ENCODE measurements at regions not wholly inside any gene's neighbourhood (a gene's known extent, or its start where the extent isn't known, plus 50 kb on each side); places are given as distances from the start of the nearest gene placed in this dataset.

GRCh38 chr14:27484633-27485032, 886.8 kb upstream of the NOVA1 start:
- H3K4me3 ChIP-seq (ENCODE audit: low read length) = no peak overlapping the region
- DNase-seq (ENCODE audit: low read depth) = no peak
- no peak for TF ChIP-seq CTCF (IDR thresholded peaks at IDR 0.05; ENCODE audit: insufficient read depth, low read depth, low read length, missing control alignments)

- no peak for TF ChIP-seq CTCF (IDR thresholded peaks at IDR 0.05; ENCODE audit: insufficient read depth, low read depth, low read length, missing control alignments)
- no peak overlapping the region for H3K4me3 ChIP-seq (ENCODE audit: low read length)
- no peak for DNase-seq (ENCODE audit: low read depth)
Observed at GRCh38 chr14:27485193-27485592, 887.4 kb upstream of the NOVA1 start.

- H3K4me3 ChIP-seq (ENCODE audit: low read length) = no peak overlapping the region
- no peak for TF ChIP-seq CTCF (IDR thresholded peaks at IDR 0.05; ENCODE audit: insufficient read depth, low read depth, low read length, missing control alignments)
- DNase-seq (ENCODE audit: low read depth) = no peak
Observed at GRCh38 chr14:27506272-27506671, 908.4 kb upstream of the NOVA1 start.

GRCh38 chr14:27528328-27528727, 930.5 kb upstream of the NOVA1 start:
- peak; percentile 61 for DNase-seq (ENCODE audit: low read depth)
- peak; percentile 69 for TF ChIP-seq CTCF (IDR thresholded peaks at IDR 0.05; ENCODE audit: insufficient read depth, low read depth, low read length, missing control alignments)
- H3K4me3 ChIP-seq (ENCODE audit: low read length) = no peak overlapping the region

GRCh38 chr14:27536748-27537147, 938.9 kb upstream of the NOVA1 start:
- no peak overlapping the region for H3K4me3 ChIP-seq (ENCODE audit: low read length)
- TF ChIP-seq CTCF (IDR thresholded peaks at IDR 0.05; ENCODE audit: insufficient read depth, low read depth, low read length, missing control alignments) = no peak
- DNase-seq (ENCODE audit: low read depth) = no peak

GRCh38 chr14:27546111-27546510, 948.3 kb upstream of the NOVA1 start:
- no peak for TF ChIP-seq CTCF (IDR thresholded peaks at IDR 0.05; ENCODE audit: insufficient read depth, low read depth, low read length, missing control alignments)
- no peak for DNase-seq (ENCODE audit: low read depth)
- H3K4me3 ChIP-seq (ENCODE audit: low read length) = no peak overlapping the region

GRCh38 chr14:27553790-27554189, 956.0 kb upstream of the NOVA1 start:
- no peak overlapping the region for H3K4me3 ChIP-seq (ENCODE audit: low read length)
- no peak for TF ChIP-seq CTCF (IDR thresholded peaks at IDR 0.05; ENCODE audit: insufficient read depth, low read depth, low read length, missing control alignments)
- DNase-seq (ENCODE audit: low read depth) = peak; percentile 1

Data from epithelial cell of esophagus (primary cell).